Liver (tissue), 2 donors: ENCODE measurements at regions not wholly inside any gene's neighbourhood (a gene's known extent, or its start where the extent isn't known, plus 50 kb on each side); places are given as distances from the start of the nearest gene placed in this dataset.

Source experiments
- TAF1 ChIP-seq: conservative IDR thresholded peaks from 2 replicates; pipeline ENCODE4 v1.6.1; 2016; ENCODE audit warnings: antibody characterized with exemption, mild to moderate bottlenecking
- TF ChIP-seq, protein P1 (sequence below): IDR thresholded peaks from 2 replicates; pipeline ENCODE4 v1.6.1; 2016; ENCODE audit warnings: antibody characterized with exemption
- donor health status: healthy.

- no peak for TF ChIP-seq TAF1
- TF ChIP-seq, protein P1, sequence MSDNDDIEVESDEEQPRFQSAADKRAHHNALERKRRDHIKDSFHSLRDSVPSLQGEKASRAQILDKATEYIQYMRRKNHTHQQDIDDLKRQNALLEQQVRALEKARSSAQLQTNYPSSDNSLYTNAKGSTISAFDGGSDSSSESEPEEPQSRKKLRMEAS, result no peak
Observed at GRCh38 chr4:178063568-178063967, 621.3 kb upstream of the AGA start.
